ENCODE measurements at regions not wholly inside any gene's neighbourhood (a gene's known extent, or its start where the extent isn't known, plus 50 kb on each side); places are given as distances from the start of the nearest gene placed in this dataset.
"Not testable (repeated sequence)": the region's sequence is repeated elsewhere in the genome, so short reads cannot be mapped to it uniquely, and the experiment has no call there.

DNA sequence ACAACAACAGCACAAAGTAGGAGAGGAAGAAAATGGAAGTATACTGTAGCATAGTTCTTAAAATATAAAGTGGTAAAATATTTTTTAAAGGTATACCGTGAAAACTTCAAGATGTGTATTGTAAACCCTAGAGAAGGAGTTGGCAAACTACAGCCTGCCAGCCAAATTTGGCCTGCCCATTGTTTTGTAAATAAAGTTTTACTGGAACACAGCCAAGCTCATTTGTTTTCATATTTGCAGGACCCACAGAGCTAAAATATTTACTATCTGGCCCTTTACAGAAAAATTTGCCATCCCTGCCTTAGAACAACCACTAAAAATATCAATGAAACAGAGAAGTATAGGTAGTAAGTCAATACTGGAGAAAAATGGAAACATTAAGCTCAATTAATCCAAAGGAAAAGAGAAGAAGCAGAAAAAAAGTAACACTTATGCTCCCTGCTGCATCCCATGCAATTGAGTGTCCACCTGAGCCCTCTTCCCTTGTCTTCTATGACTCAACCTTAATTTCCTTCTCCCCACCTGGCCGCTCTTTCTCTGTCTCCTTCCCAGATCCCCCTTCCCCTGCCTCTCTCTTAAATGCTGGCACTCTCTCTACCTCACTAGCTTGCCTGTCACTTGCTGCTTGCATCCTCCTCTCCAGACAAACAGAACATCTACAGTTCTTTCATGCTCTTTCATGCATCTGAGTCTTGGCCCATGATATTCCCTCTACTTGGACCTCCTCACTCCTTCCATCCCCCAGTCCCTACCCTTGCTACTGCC, 50.6 kb upstream of the FER start:
- DNase-seq (ENCODE audit: low read depth): no peak

- no peak for DNase-seq (ENCODE audit: low read depth)
Observed at GRCh38 chr5:108696407-108696806, 51.3 kb upstream of the FER start.

DNA sequence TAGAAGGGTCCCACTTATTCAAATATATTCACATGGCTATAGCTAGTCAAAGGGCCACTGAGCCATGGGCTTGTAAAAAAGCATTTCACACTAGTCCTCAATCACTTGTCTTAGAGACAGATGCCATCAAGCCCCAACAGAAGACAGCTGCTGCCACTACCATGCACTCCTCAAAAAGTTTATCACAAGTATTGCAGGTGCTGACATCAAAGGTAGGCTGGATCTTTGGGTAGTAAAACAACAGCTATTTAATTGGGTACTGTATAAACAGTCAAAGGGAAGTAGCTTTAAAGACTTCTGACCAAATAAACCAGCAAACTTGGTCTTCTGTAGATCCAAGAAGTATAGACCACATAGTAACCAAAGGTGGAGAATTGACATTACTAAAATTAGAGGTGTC, 59.2 kb upstream of the FER start:
- DNase-seq (ENCODE audit: low read depth): no peak

GRCh38 chr5:108687595-108688200, 60.0 kb upstream of the FER start:
- no peak for DNase-seq (ENCODE audit: low read depth)

- no peak for DNase-seq (ENCODE audit: low read depth)
Observed at GRCh38 chr5:108686676-108687075, 61.0 kb upstream of the FER start.

- DNase-seq (ENCODE audit: low read depth): not testable (repeated sequence)
Observed at GRCh38 chr5:108685448-108686216, 62.1 kb upstream of the FER start.

GRCh38 chr5:108681079-108681921, 66.4 kb upstream of the FER start:
- no peak for DNase-seq (ENCODE audit: low read depth)

- DNase-seq (ENCODE audit: low read depth): no peak
Observed at GRCh38 chr5:108678091-108678490, 69.6 kb upstream of the FER start.

GRCh38 chr5:108675736-108676135, 72.0 kb upstream of the FER start:
- no peak for DNase-seq (ENCODE audit: low read depth)

GRCh38 chr5:108672639-108673038, 75.1 kb upstream of the FER start:
- no peak for DNase-seq (ENCODE audit: low read depth)

GRCh38 chr5:108670591-108671289, 77.0 kb upstream of the FER start:
- no peak for DNase-seq (ENCODE audit: low read depth)

- DNase-seq (ENCODE audit: low read depth): no peak
Observed at GRCh38 chr5:108669462-108669861, 78.2 kb upstream of the FER start.

GRCh38 chr5:108661590-108662219, 86.0 kb upstream of the FER start:
- no peak for DNase-seq (ENCODE audit: low read depth)

DNA sequence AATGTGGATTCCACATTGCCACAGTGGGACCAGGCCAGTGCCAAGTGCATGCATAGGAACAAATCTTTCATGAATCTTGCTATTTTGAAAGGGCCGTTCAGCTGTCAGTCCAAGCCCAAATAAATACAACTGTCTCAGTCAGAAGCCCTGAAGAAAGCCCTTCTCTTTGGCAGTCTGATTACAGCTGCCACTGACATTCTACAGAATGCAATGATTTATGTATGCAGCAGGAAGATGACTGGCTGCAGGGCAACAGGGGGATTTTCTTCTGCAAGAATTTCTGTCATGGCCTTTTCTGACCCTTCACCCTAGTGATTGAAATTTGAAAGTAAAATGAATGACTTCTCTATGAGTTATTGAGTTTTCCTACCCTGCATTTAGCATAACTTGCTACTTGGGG, 86.7 kb upstream of the FER start:
- no peak for DNase-seq (ENCODE audit: low read depth)

GRCh38 chr5:108660291-108660690, 87.4 kb upstream of the FER start:
- no peak for DNase-seq (ENCODE audit: low read depth)

- no peak for DNase-seq (ENCODE audit: low read depth)
Observed at GRCh38 chr5:108659531-108659930, 88.2 kb upstream of the FER start.

- DNase-seq (ENCODE audit: low read depth): no peak
Observed at GRCh38 chr5:108655750-108656450, 91.8 kb upstream of the FER start.

- DNase-seq (ENCODE audit: low read depth): no peak
Observed at GRCh38 chr5:108654051-108654450, 93.6 kb upstream of the FER start.

DNA sequence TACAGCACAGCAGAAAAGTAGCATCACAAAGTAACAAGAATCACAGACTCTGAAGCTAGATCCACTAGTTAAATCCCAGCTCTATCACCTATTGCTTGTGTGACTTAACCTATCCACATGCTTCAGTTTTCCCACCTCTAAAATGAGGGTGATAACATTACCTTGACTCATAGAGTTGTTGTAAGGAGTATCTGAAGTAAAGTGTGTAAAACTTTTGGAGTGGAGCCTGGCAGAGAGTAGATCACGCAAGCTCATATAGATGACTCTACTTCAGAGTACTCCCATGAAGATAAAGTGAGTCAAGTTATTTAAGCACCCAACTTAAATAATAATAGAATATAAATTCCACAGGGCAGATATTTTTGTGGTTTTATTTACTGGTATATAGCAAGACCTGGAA, 94.5 kb upstream of the FER start:
- no peak for DNase-seq (ENCODE audit: low read depth)

- DNase-seq (ENCODE audit: low read depth): no peak
Observed at GRCh38 chr5:108650997-108651396, 96.7 kb upstream of the FER start.

GRCh38 chr5:108649646-108650045, 98.1 kb upstream of the FER start:
- DNase-seq (ENCODE audit: low read depth): no peak
